HepG2 (cell line): ENCODE measurements at regions not wholly inside any gene's neighbourhood (a gene's known extent, or its start where the extent isn't known, plus 50 kb on each side); places are given as distances from the start of the nearest gene placed in this dataset.

Source experiments
- ARHGAP35 ChIP-seq: sonication (generic); formaldehyde crosslinking; IDR thresholded peaks from 2 replicates; pipeline ENCODE4 v1.9.0; 2022; ENCODE audit warnings: mild to moderate bottlenecking, inconsistent platforms, moderate library complexity, missing genetic modification reagents, borderline replicate concordance
- ATF4 ChIP-seq, 2 experiments: fragments of 450-650 bp in 1 of 2; sonication (generic) in 1 of 2; formaldehyde crosslinking; IDR thresholded peaks; 2 replicates each; pipeline versions ENCODE4 v1.5.0 to v1.8.0; 2020 to 2022; ENCODE audit warnings: mild to moderate bottlenecking in 1 of 2, missing genetic modification reagents in 1 of 2
- KLF6 ChIP-seq: IDR thresholded peaks from 2 replicates; pipeline ENCODE4 v1.8.0; 2016; ENCODE audit warnings: missing biosample characterization, missing genetic modification reagents
- TEF ChIP-seq: sonication (generic); formaldehyde crosslinking; IDR thresholded peaks from 2 replicates; pipeline ENCODE4 v1.5.0; 2020; ENCODE audit warnings: missing genetic modification reagents
- ZBTB25 ChIP-seq: IDR thresholded peaks from 2 replicates; pipeline ENCODE4 v1.6.1; 2018; ENCODE audit warnings: missing genetic modification reagents
- ZC3H13 ChIP-seq: sonication (generic); formaldehyde crosslinking; IDR thresholded peaks from 2 replicates; pipeline ENCODE4 v1.8.1; 2023; ENCODE audit warnings: mild to moderate bottlenecking, missing genetic modification reagents, moderate library complexity
- ZNF138 ChIP-seq: sonication (generic); formaldehyde crosslinking; IDR thresholded peaks from 2 replicates; pipeline ENCODE4 v1.5.0; 2020; ENCODE audit warnings: mild to moderate bottlenecking, low read depth, missing genetic modification reagents
- ZNF264 ChIP-seq: sonication (generic); formaldehyde crosslinking; IDR thresholded peaks from 2 replicates; pipeline ENCODE4 v1.4.0; 2020; ENCODE audit warnings: missing genetic modification reagents
- ZNF331 ChIP-seq: sonication (generic); formaldehyde crosslinking; IDR thresholded peaks from 2 replicates; pipeline ENCODE4 v1.4.0; 2020; ENCODE audit warnings: missing genetic modification reagents
- TF ChIP-seq, protein P1 (sequence below): sonication (generic); formaldehyde crosslinking; IDR thresholded peaks from 2 replicates; pipeline ENCODE4 v1.4.0; 2020; ENCODE audit warnings: low read depth, mild to moderate bottlenecking, missing genetic modification reagents

- no peak for TF ChIP-seq ZBTB25
- no peak for TF ChIP-seq ATF4 (CRISPR knock-in tag; IDR thresholded peaks at IDR 0.05)
- no peak for TF ChIP-seq TEF (CRISPR knock-in tag)
- TF ChIP-seq ARHGAP35 (CRISPR knock-in tag): no peak
- no peak for TF ChIP-seq ZC3H13
- TF ChIP-seq ZNF331: no peak
- TF ChIP-seq, protein P1, sequence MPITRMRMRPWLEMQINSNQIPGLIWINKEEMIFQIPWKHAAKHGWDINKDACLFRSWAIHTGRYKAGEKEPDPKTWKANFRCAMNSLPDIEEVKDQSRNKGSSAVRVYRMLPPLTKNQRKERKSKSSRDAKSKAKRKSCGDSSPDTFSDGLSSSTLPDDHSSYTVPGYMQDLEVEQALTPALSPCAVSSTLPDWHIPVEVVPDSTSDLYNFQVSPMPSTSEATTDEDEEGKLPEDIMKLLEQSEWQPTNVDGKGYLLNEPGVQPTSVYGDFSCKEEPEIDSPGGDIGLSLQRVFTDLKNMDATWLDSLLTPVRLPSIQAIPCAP (CRISPR knock-in tag): no peak
- no peak for TF ChIP-seq KLF6 (CRISPR knock-in tag)
- no peak for TF ChIP-seq ZNF138 (CRISPR knock-in tag)
- no peak for TF ChIP-seq ZNF264 (CRISPR knock-in tag)
Observed at GRCh38 chr10:78177491-78178185, 144.0 kb downstream of the RPS24 start (continued).
